ENCODE measurements at regions not wholly inside any gene's neighbourhood (a gene's known extent, or its start where the extent isn't known, plus 50 kb on each side); places are given as distances from the start of the nearest gene placed in this dataset.

DNA sequence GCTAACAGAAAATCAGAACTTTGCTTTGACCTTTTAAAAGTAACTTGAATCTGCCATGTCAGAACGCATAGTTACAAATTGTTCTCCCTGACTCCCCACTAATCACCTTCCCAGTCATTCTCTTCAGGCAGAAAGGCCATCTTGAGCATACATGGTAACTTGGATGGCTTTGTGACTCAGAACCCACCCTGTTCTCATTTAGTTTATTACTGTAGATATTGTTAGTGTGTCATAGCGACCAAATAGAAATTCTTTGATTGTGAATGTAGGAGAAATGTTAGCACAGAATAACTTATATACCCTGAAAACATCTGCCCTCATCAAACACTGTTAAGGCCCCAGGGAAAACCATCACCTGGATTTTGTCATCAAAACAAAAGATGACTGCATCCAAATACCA lies 382.0 kb downstream of the MAGEB5 start:
- FAIRE-seq (no peak), ATAC-seq (no peak), DNase-seq (ENCODE audit: low read depth, low spot score) (no peak)
- no TSS peak for BruUV-seq (replicated peaks)
- SMC1A ChIA-PET (ENCODE audit: uncharacterized antibody, unreplicated experiment) = no interaction called here
- in situ Hi-C loops (cut with MboI) = no loop called here
- CTCF ChIA-PET = no interaction called here
- H2AFZ ChIP-seq (ENCODE audit: control insufficient read depth, low read depth, low read length) = no peak overlapping the region
- 0% methylated on average over 2 of the region's 2 CpGs for WGBS (ENCODE audit: insufficient coverage, insufficient replicate concordance, low lambda C conversion rate, missing lambda C conversion rate)
- H3K9me3 ChIP-seq (replicated peaks; ENCODE audit: control insufficient read depth, insufficient read depth, low read length) = no peaks in the 10 kb centered on the region
- RAD21 ChIA-PET (ENCODE audit: unreplicated experiment) = no interaction called here
- no peak overlapping the region for H3K4me3 ChIP-seq
- H4K20me1 ChIP-seq (ENCODE audit: control insufficient read depth, insufficient read depth) = no peaks in the 10 kb centered on the region
- H3K27me3 ChIP-seq (replicated peaks in 1 of 2; ENCODE audit: control insufficient read depth in 2 of 2, insufficient read depth in 2 of 2, low read length in 1 of 2) = no peaks in the 10 kb centered on the region
- H3K9ac ChIP-seq (ENCODE audit: control insufficient read depth, insufficient read depth, low read length) = no peak overlapping the region
- H3K79me2 ChIP-seq (ENCODE audit: control insufficient read depth, insufficient read depth, low read length) = no peaks in the 10 kb centered on the region
- TF ChIP-seq, protein P1, sequence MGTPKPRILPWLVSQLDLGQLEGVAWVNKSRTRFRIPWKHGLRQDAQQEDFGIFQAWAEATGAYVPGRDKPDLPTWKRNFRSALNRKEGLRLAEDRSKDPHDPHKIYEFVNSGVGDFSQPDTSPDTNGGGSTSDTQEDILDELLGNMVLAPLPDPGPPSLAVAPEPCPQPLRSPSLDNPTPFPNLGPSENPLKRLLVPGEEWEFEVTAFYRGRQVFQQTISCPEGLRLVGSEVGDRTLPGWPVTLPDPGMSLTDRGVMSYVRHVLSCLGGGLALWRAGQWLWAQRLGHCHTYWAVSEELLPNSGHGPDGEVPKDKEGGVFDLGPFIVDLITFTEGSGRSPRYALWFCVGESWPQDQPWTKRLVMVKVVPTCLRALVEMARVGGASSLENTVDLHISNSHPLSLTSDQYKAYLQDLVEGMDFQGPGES (IDR thresholded peaks at IDR 0.05) = no peak
- no peak for TF ChIP-seq KDM1A (IDR thresholded peaks at IDR 0.05; ENCODE audit: borderline replicate concordance)
- H3K27ac ChIP-seq (ENCODE audit: control insufficient read depth, insufficient read depth) = no peak overlapping the region
- H3K4me1 ChIP-seq (ENCODE audit: control insufficient read depth, insufficient read depth, low read length) = no peaks in the 10 kb centered on the region
- H3K4me2 ChIP-seq (ENCODE audit: control insufficient read depth, insufficient read depth) = no peak overlapping the region
- POLR2A ChIA-PET = no interaction called here
- H3K36me3 ChIP-seq (ENCODE audit: control insufficient read depth in 2 of 2, insufficient read depth in 2 of 2, low read length in 1 of 2) = no peaks in the 10 kb centered on the region
- intact Hi-C loops (cut with micrococcal nuclease; ENCODE audit: unreplicated experiment) = no loop called here

DNA sequence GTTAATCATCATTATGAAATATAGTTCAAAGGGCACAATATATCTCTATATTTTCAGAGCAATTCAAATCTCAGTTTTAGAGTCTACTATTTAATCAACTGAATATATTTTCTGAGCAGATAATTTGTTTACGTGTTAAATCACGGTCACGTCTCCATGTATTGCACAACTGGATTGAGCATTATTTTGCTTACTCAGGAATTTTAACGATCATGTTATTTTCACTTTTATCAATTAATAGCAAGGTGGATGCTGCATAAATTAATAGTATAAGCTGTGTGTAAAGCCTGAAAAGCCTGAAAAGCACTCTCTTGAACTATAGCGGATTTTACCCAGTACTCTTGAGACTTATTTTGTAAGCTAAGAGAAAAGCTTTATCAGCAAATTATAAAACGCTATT lies 374.9 kb downstream of the MAGEB5 start:
- 65% methylated on average over 6 of the region's 6 CpGs for WGBS (ENCODE audit: insufficient coverage, insufficient replicate concordance, low lambda C conversion rate, missing lambda C conversion rate)

More for the DNA sequence above, 374.9 kb downstream of the MAGEB5 start:
- no peak overlapping the region for H3K27ac ChIP-seq (ENCODE audit: control insufficient read depth, insufficient read depth)
- FAIRE-seq (no peak), DNase-seq (ENCODE audit: low read depth, low spot score) (no peak), ATAC-seq (no peak)
- H3K27me3 ChIP-seq (replicated peaks in 1 of 2; ENCODE audit: control insufficient read depth in 2 of 2, insufficient read depth in 2 of 2, low read length in 1 of 2) = no peaks in the 10 kb centered on the region
- no peak overlapping the region for H3K4me3 ChIP-seq
- no peaks in the 10 kb centered on the region for H3K9me3 ChIP-seq (replicated peaks; ENCODE audit: control insufficient read depth, insufficient read depth, low read length)
- no peaks in the 10 kb centered on the region for H3K79me2 ChIP-seq (ENCODE audit: control insufficient read depth, insufficient read depth, low read length)
- no peaks in the 10 kb centered on the region for H3K4me1 ChIP-seq (ENCODE audit: control insufficient read depth, insufficient read depth, low read length)
- ChIA-PET RAD21 (ENCODE audit: unreplicated experiment) (no interaction called here), CTCF (no interaction called here), SMC1A (ENCODE audit: uncharacterized antibody, unreplicated experiment) (interaction anchor here (1.4 kb wide), 1 partner anchor 12 kb away, joined by 5 read pairs; no protein-coding TSS in a partner anchor), POLR2A (no interaction called here)
- H4K20me1 ChIP-seq (ENCODE audit: control insufficient read depth, insufficient read depth) = no peaks in the 10 kb centered on the region
- H2AFZ ChIP-seq (ENCODE audit: control insufficient read depth, low read depth, low read length) = no peak overlapping the region
- intact Hi-C loops (cut with micrococcal nuclease; ENCODE audit: unreplicated experiment) = no loop called here
- in situ Hi-C loops (cut with MboI) = no loop called here
- no peak for TF ChIP-seq RUNX3 (IDR thresholded peaks at IDR 0.05; ENCODE audit: low read length)
- TF ChIP-seq, protein P2, sequence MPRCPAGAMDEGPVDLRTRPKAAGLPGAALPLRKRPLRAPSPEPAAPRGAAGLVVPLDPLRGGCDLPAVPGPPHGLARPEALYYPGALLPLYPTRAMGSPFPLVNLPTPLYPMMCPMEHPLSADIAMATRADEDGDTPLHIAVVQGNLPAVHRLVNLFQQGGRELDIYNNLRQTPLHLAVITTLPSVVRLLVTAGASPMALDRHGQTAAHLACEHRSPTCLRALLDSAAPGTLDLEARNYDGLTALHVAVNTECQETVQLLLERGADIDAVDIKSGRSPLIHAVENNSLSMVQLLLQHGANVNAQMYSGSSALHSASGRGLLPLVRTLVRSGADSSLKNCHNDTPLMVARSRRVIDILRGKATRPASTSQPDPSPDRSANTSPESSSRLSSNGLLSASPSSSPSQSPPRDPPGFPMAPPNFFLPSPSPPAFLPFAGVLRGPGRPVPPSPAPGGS (IDR thresholded peaks at IDR 0.05; ENCODE audit: borderline replicate concordance, insufficient read depth, low read depth, low read length, poor library complexity, severe bottlenecking) = no peak
- TF ChIP-seq BHLHE40 (IDR thresholded peaks at IDR 0.05; ENCODE audit: borderline replicate concordance in 1 of 2, low read depth in 2 of 2, low read length in 1 of 2) = no peak
- TF ChIP-seq SREBF1 (IDR thresholded peaks at IDR 0.05; ENCODE audit: low read length) = no peak
- no peak for TF ChIP-seq PAX8 (IDR thresholded peaks at IDR 0.05)
- TF ChIP-seq ATF7 (IDR thresholded peaks at IDR 0.05; ENCODE audit: low read depth) = no peak
- TF ChIP-seq POU2F2 (IDR thresholded peaks at IDR 0.05; ENCODE audit: borderline replicate concordance, low read depth, low read length) = no peak
- TF ChIP-seq KAT2A (conservative IDR thresholded peaks at IDR 0.05; ENCODE audit: control insufficient read depth, low read depth, low read length) = no peak
- no peak for TF ChIP-seq GABPA (IDR thresholded peaks at IDR 0.05; ENCODE audit: low read depth)
- no peak for TF ChIP-seq TBL1XR1 (IDR thresholded peaks at IDR 0.05; ENCODE audit: low read depth, low read length)
- no peak for TF ChIP-seq NFYA (IDR thresholded peaks at IDR 0.05; ENCODE audit: borderline replicate concordance, low read depth, low read length)
- no peak for TF ChIP-seq PAX5 (IDR thresholded peaks at IDR 0.05; ENCODE audit: borderline replicate concordance, low read depth, low read length)
- TF ChIP-seq NR2C1 (IDR thresholded peaks at IDR 0.05) = no peak
- no peak for TF ChIP-seq ESRRA (IDR thresholded peaks at IDR 0.05; ENCODE audit: low read length)
- TF ChIP-seq RELA (IDR thresholded peaks at IDR 0.05; ENCODE audit: borderline replicate concordance, partially characterized antibody) = no peak
- no peak for TF ChIP-seq KDM1A (IDR thresholded peaks at IDR 0.05; ENCODE audit: borderline replicate concordance)
- no peak for TF ChIP-seq ZSCAN29 (IDR thresholded peaks at IDR 0.05)
- no peak for TF ChIP-seq RAD51 (IDR thresholded peaks at IDR 0.05)
- no peak for TF ChIP-seq HCFC1 (IDR thresholded peaks at IDR 0.05; ENCODE audit: low read length)
- no TSS peak for BruUV-seq (replicated peaks)
- no peak overlapping the region for H3K4me2 ChIP-seq (ENCODE audit: control insufficient read depth, insufficient read depth)
- H3K9ac ChIP-seq (ENCODE audit: control insufficient read depth, insufficient read depth, low read length) = no peak overlapping the region
- H3K36me3 ChIP-seq (ENCODE audit: control insufficient read depth in 2 of 2, insufficient read depth in 2 of 2, low read length in 1 of 2) = no peaks in the 10 kb centered on the region

All from GM12878 (cell line).